IMR-90 (cell line): ENCODE measurements at regions not wholly inside any gene's neighbourhood (a gene's known extent, or its start where the extent isn't known, plus 50 kb on each side); places are given as distances from the start of the nearest gene placed in this dataset.

Experiments
- ATAC-seq: fragments of 200-7000 bp; cut with Tn5 transposase; 2 replicates; pipeline ENCODE4 v1.9.1; 2020; ENCODE audit warnings: low read depth, mild to moderate bottlenecking, moderate library complexity
- BruUV-seq: library from RNA; stranded (reverse); fragments of 400-500 nt; replicated peaks from 2 replicates; lab custom pipeline; 2021; lab: Mats Ljungman, UMichigan
- CTCF ChIA-PET: fragments of 300-600 bp; formaldehyde crosslinking; extraction: SDS; loops from one replicate; lab custom pipeline; 2021; ENCODE audit warnings: antibody characterized with exemption; lab: Yijun Ruan, JAX
- POLR2A ChIA-PET: fragments of 300-600 bp; sonication (Branson Sonifier 250); formaldehyde crosslinking; loops from one replicate; lab custom pipeline; 2022; ENCODE audit warnings: antibody characterized with exemption; ENCODE audit not compliant: unreplicated experiment; lab: Charles Lee
- DNase-seq: peaks from one replicate; pipeline ENCODE4 v3.0.0; 2013
- H2AFZ ChIP-seq: replicated peaks from 2 replicates; pipeline ENCODE3; 2013; ENCODE audit warnings: low read length, mild to moderate bottlenecking; ENCODE audit not compliant: poor library complexity
- H2AK5ac ChIP-seq: 2 replicates; pipeline ENCODE4 v1.6.1; 2013; ENCODE audit warnings: low read depth, low read length, inconsistent platforms
- H2AK9ac ChIP-seq: replicated peaks from 2 replicates; pipeline ENCODE3; 2013; ENCODE audit warnings: mild to moderate bottlenecking, low read depth, low read length, moderate library complexity; ENCODE audit not compliant: poor library complexity
- H2BK120ac ChIP-seq: 2 replicates; pipeline ENCODE4 v1.6.1; 2013; ENCODE audit warnings: low read depth, low read length, inconsistent platforms
- H2BK15ac ChIP-seq: 3 replicates; pipeline ENCODE4 v1.6.1; 2013; ENCODE audit warnings: low read depth, low read length, inconsistent platforms
- H2BK20ac ChIP-seq: 2 replicates; pipeline ENCODE4 v1.6.1; 2013; ENCODE audit warnings: low read depth, mild to moderate bottlenecking, inconsistent platforms, low read length, moderate library complexity
- H2BK5ac ChIP-seq: 2 replicates; pipeline ENCODE4 v1.6.1; 2013; ENCODE audit warnings: mild to moderate bottlenecking, low read depth, low read length, inconsistent platforms; ENCODE audit not compliant: poor library complexity, severe bottlenecking
- H3K14ac ChIP-seq: replicated peaks from 2 replicates; pipeline ENCODE4 v1.6.1; 2013; ENCODE audit warnings: low read depth, low read length, inconsistent platforms
- H3K18ac ChIP-seq: 2 replicates; pipeline ENCODE4 v1.6.1; 2013; ENCODE audit warnings: low read depth, low read length, control low read depth
- H3K23ac ChIP-seq: 2 replicates; pipeline ENCODE4 v1.6.1; 2013; ENCODE audit warnings: low read depth, low read length, inconsistent platforms
- H3K27ac ChIP-seq: 2 replicates; pipeline ENCODE4 v1.5.1; 2013; ENCODE audit warnings: mild to moderate bottlenecking, control low read depth, low read length; ENCODE audit not compliant: insufficient read depth
- H3K27me3 ChIP-seq: 2 replicates; pipeline ENCODE4 v1.6.1; 2013; ENCODE audit warnings: low read length; ENCODE audit not compliant: control insufficient read depth, insufficient read depth
- H3K36me3 ChIP-seq: 2 replicates; pipeline ENCODE4 v1.6.1; 2013; ENCODE audit warnings: low read length, mixed read lengths; ENCODE audit not compliant: control insufficient read depth, insufficient read depth
- H3K4ac ChIP-seq: 2 replicates; pipeline ENCODE4 v1.6.1; 2013; ENCODE audit warnings: low read depth, low read length, inconsistent platforms
- H3K4me1 ChIP-seq: 2 replicates; pipeline ENCODE4 v1.6.1; 2013; ENCODE audit warnings: low read length, mixed read lengths; ENCODE audit not compliant: control insufficient read depth, insufficient read depth
- H3K4me2 ChIP-seq: 2 replicates; pipeline ENCODE4 v1.6.1; 2013; ENCODE audit warnings: low read depth, mild to moderate bottlenecking, control low read depth, low read length, moderate library complexity
- H3K4me3 ChIP-seq: 2 replicates; pipeline ENCODE4 v1.5.1; 2013; ENCODE audit warnings: low read depth, mild to moderate bottlenecking, control low read depth, low read length, moderate library complexity; ENCODE audit not compliant: insufficient read depth
- H3K56ac ChIP-seq: 2 replicates; pipeline ENCODE4 v1.6.1; 2013; ENCODE audit warnings: low read length, inconsistent platforms; ENCODE audit not compliant: insufficient read depth; ENCODE audit errors: extremely low read depth
- H3K79me1 ChIP-seq, 2 experiments: 2 replicates each; pipeline ENCODE4 v1.6.1; 2013; ENCODE audit warnings: low read length in 2 of 2, inconsistent platforms in 1 of 2, low read depth in 1 of 2
- H3K9ac ChIP-seq: 2 replicates; pipeline ENCODE4 v1.6.1; 2013; ENCODE audit warnings: low read depth, low read length, control low read depth
- H3K9me1 ChIP-seq: 2 replicates; pipeline ENCODE4 v1.6.1; 2013; ENCODE audit warnings: low read length, inconsistent platforms; ENCODE audit not compliant: insufficient read depth
- H3K9me3 ChIP-seq: 2 replicates; pipeline ENCODE4 v1.6.1; 2013; ENCODE audit warnings: low read length; ENCODE audit not compliant: control insufficient read depth, insufficient read depth
- H4K20me1 ChIP-seq: 2 replicates; pipeline ENCODE4 v1.6.1; 2013; ENCODE audit warnings: low read length, inconsistent platforms; ENCODE audit not compliant: insufficient read depth
- H4K5ac ChIP-seq: 2 replicates; pipeline ENCODE4 v1.6.1; 2013; ENCODE audit warnings: mild to moderate bottlenecking, low read depth, low read length, control low read depth
- H4K8ac ChIP-seq, 2 experiments: 2 replicates each; pipeline ENCODE4 v1.6.1; 2013; ENCODE audit warnings: low read depth in 2 of 2, low read length in 2 of 2, control low read depth in 1 of 2, inconsistent platforms in 1 of 2
- H4K91ac ChIP-seq: 2 replicates; pipeline ENCODE4 v1.6.1; 2013; ENCODE audit warnings: low read depth, low read length, inconsistent platforms; ENCODE audit not compliant: insufficient read depth
- BHLHE40 ChIP-seq: fragments of 150-350 bp; IDR thresholded peaks from 2 replicates; pipeline ENCODE4 v1.6.1; 2016; ENCODE audit warnings: mild to moderate bottlenecking, low read depth, low read length
- CEBPB ChIP-seq: IDR thresholded peaks from 2 replicates; pipeline ENCODE4 v1.6.1; 2012; ENCODE audit warnings: low read depth, low read length, improper control_type of control experiment
- CHD1 ChIP-seq: IDR thresholded peaks from 2 replicates; pipeline ENCODE4 v1.6.1; 2012; ENCODE audit warnings: low read depth, low read length, improper control_type of control experiment
- FOS ChIP-seq: fragments of 150-350 bp; IDR thresholded peaks from 2 replicates; pipeline ENCODE4 v1.6.1; 2016; ENCODE audit warnings: low read depth, low read length
- MAFK ChIP-seq: IDR thresholded peaks from 2 replicates; pipeline ENCODE4 v1.6.1; 2012; ENCODE audit warnings: low read depth, low read length, improper control_type of control experiment
- MAZ ChIP-seq: IDR thresholded peaks from 2 replicates; pipeline ENCODE4 v1.6.1; 2012; ENCODE audit warnings: low read depth, mild to moderate bottlenecking, low read length, improper control_type of control experiment, moderate library complexity, borderline replicate concordance
- MXI1 ChIP-seq: IDR thresholded peaks from 2 replicates; pipeline ENCODE4 v1.6.1; 2012; ENCODE audit warnings: low read depth, mild to moderate bottlenecking, low read length, moderate library complexity, borderline replicate concordance
- NFE2L2 ChIP-seq: fragments of 150-350 bp; IDR thresholded peaks from 2 replicates; pipeline ENCODE4 v1.6.1; 2016; ENCODE audit warnings: low read depth, mild to moderate bottlenecking, low read length
- POLR2A ChIP-seq: IDR thresholded peaks from 2 replicates; pipeline ENCODE4 v1.6.1; 2012; ENCODE audit warnings: mild to moderate bottlenecking, low read depth, low read length
- RCOR1 ChIP-seq: IDR thresholded peaks from 2 replicates; pipeline ENCODE4 v1.6.1; 2012; ENCODE audit warnings: mild to moderate bottlenecking, low read length, improper control_type of control experiment; ENCODE audit not compliant: insufficient replicate concordance
- RFX5 ChIP-seq: IDR thresholded peaks from 2 replicates; pipeline ENCODE4 v1.8.0; 2012; ENCODE audit warnings: low read depth, mild to moderate bottlenecking, low read length, moderate library complexity
- SMC3 ChIP-seq: fragments of 150-350 bp; IDR thresholded peaks from 2 replicates; pipeline ENCODE4 v1.6.1; 2016; ENCODE audit warnings: low read depth, mild to moderate bottlenecking, antibody characterized with exemption, low read length, moderate library complexity
- dilution Hi-C: fragments of 300-500 bp; cut with HindIII; formaldehyde crosslinking; loops from one replicate; pipeline ENCODE4 v1.14.3; 2018; ENCODE audit warnings: low sequenced_read_pairs; ENCODE audit not compliant: unreplicated experiment
- in situ Hi-C: fragments of 300-500 bp; cut with MboI; formaldehyde crosslinking; loops from 3 replicates; pipeline ENCODE4 v1.14.3; 2019; ENCODE audit warnings: low sequenced_read_pairs, inconsistent platforms, mixed read lengths
- intact Hi-C: fragments of 100-400 bp; cut with micrococcal nuclease; formaldehyde crosslinking; loops from 2 replicates; pipeline ENCODE4 v1.10.0; 2022
- TF ChIP-seq, protein P1 (sequence below): fragments of 150-350 bp; IDR thresholded peaks from 2 replicates; pipeline ENCODE4 v1.6.1; 2016; ENCODE audit warnings: low read depth, mild to moderate bottlenecking, low read length, moderate library complexity, borderline replicate concordance
- TF ChIP-seq, protein P2 (sequence below): fragments of 150-350 bp; IDR thresholded peaks from 2 replicates; pipeline ENCODE4 v1.6.1; 2017; ENCODE audit warnings: mild to moderate bottlenecking, antibody characterized with exemption, low read length, low read depth

DNA sequence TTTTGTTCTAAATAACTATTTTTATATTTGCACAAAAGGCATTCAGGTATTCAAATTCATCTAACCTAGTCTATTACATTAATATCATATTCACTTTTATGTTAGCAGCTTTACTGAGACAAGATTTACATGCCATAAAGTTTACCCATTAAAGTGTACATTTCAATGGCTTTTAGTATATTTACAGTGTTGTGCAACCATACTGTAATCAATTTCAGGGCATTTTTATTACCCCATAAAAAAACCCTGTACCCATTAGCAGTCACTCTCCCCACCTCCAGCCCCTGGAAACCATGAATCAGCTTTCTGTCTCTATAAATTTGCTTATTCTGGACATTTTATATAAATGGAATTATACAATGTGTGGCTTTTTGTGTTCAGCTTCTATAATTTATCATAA, 95.9 kb upstream of the IL1RAPL1 start:
- Histone ChIP-seq H2BK15ac (no peak overlapping the region), H3K9me3 (no peaks in the 10 kb centered on the region), H4K20me1 (no peaks in the 10 kb centered on the region), H3K4me2 (no peak overlapping the region), H2AK5ac (no peak overlapping the region), H2AFZ (no peak overlapping the region), H2BK120ac (no peak overlapping the region), H3K79me1 (no peaks in the 10 kb centered on the region), H3K36me3 (no peaks in the 10 kb centered on the region), H3K14ac (no peak overlapping the region), H3K27me3 (no peaks in the 10 kb centered on the region), H3K27ac (no peak overlapping the region), H3K4me1 (no peaks in the 10 kb centered on the region), H2BK20ac (no peak overlapping the region), H3K9ac (no peak overlapping the region), H4K91ac (no peak overlapping the region), H3K18ac (no peak overlapping the region), H3K4ac (no peak overlapping the region), H3K9me1 (no peaks in the 10 kb centered on the region), H3K4me3 (no peak overlapping the region), H2BK5ac (no peak overlapping the region), H4K8ac (no peak overlapping the region), H2AK9ac (no peak overlapping the region), H3K23ac (no peak overlapping the region), H4K5ac (no peak overlapping the region), H3K56ac (no peak overlapping the region)
- ATAC-seq (no peak), DNase-seq (no peak)
- no peak for TF ChIP-seq MAFK
- TF ChIP-seq CHD1 = no peak
- no peak for TF ChIP-seq FOS
- TF ChIP-seq RFX5 = no peak
- TF ChIP-seq NFE2L2 = no peak
- no peak for TF ChIP-seq RCOR1
- TF ChIP-seq MAZ = no peak
- no peak for TF ChIP-seq BHLHE40
- TF ChIP-seq SMC3 = no peak
- no peak for TF ChIP-seq POLR2A
- no peak for TF ChIP-seq MXI1
- TF ChIP-seq, protein P1, sequence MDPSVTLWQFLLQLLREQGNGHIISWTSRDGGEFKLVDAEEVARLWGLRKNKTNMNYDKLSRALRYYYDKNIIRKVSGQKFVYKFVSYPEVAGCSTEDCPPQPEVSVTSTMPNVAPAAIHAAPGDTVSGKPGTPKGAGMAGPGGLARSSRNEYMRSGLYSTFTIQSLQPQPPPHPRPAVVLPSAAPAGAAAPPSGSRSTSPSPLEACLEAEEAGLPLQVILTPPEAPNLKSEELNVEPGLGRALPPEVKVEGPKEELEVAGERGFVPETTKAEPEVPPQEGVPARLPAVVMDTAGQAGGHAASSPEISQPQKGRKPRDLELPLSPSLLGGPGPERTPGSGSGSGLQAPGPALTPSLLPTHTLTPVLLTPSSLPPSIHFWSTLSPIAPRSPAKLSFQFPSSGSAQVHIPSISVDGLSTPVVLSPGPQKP = no peak
- no peak for TF ChIP-seq CEBPB
- TF ChIP-seq, protein P2, sequence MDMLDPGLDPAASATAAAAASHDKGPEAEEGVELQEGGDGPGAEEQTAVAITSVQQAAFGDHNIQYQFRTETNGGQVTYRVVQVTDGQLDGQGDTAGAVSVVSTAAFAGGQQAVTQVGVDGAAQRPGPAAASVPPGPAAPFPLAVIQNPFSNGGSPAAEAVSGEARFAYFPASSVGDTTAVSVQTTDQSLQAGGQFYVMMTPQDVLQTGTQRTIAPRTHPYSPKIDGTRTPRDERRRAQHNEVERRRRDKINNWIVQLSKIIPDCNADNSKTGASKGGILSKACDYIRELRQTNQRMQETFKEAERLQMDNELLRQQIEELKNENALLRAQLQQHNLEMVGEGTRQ = no peak
- ChIA-PET POLR2A (no interaction called here), CTCF (no interaction called here)
- intact Hi-C loops (no loop called here), in situ Hi-C loops (no loop called here), dilution Hi-C loops (no loop called here)
- no TSS peak for BruUV-seq
